ENCODE measurements at regions not wholly inside any gene's neighbourhood (a gene's known extent, or its start where the extent isn't known, plus 50 kb on each side); places are given as distances from the start of the nearest gene placed in this dataset.

- DNase-seq = no peak
Observed at GRCh38 chr5:9722601-9723180, 92.5 kb upstream of the TAS2R1 start.

- DNase-seq = no peak
Observed at GRCh38 chr5:9721161-9721560, 91.0 kb upstream of the TAS2R1 start.

GRCh38 chr5:9720361-9720760, 90.2 kb upstream of the TAS2R1 start:
- DNase-seq = no peak

- DNase-seq = no peak
Observed at GRCh38 chr5:9716838-9717281, 86.7 kb upstream of the TAS2R1 start.

GRCh38 chr5:9715891-9716335, 85.8 kb upstream of the TAS2R1 start:
- DNase-seq = peak; percentile 63

- DNase-seq = no peak
Observed at GRCh38 chr5:9713959-9714586, 83.9 kb upstream of the TAS2R1 start.

- peak; percentile 71 for DNase-seq
Observed at GRCh38 chr5:9713356-9713755, 83.2 kb upstream of the TAS2R1 start.

- DNase-seq = no peak
Observed at GRCh38 chr5:9712911-9713310, 82.8 kb upstream of the TAS2R1 start.

GRCh38 chr5:9712506-9712905, 82.4 kb upstream of the TAS2R1 start:
- no peak for DNase-seq

GRCh38 chr5:9710069-9710468, 79.9 kb upstream of the TAS2R1 start:
- DNase-seq = no peak

- DNase-seq = no peak
Observed at GRCh38 chr5:9707732-9708462, 77.7 kb upstream of the TAS2R1 start.

GRCh38 chr5:9699681-9700080, 69.5 kb upstream of the TAS2R1 start:
- no peak for DNase-seq

GRCh38 chr5:9698841-9699240, 68.7 kb upstream of the TAS2R1 start:
- DNase-seq = no peak

GRCh38 chr5:9698125-9698826, 68.1 kb upstream of the TAS2R1 start:
- DNase-seq = no peak

GRCh38 chr5:9692576-9692975, 62.4 kb upstream of the TAS2R1 start:
- no peak for DNase-seq

GRCh38 chr5:9691261-9691660, 61.1 kb upstream of the TAS2R1 start:
- no peak for DNase-seq

GRCh38 chr5:9690751-9691150, 60.6 kb upstream of the TAS2R1 start:
- DNase-seq = no peak

GRCh38 chr5:9686216-9686615, 56.1 kb upstream of the TAS2R1 start:
- DNase-seq = no peak

- DNase-seq = no peak
Observed at GRCh38 chr5:9681706-9682105, 51.6 kb upstream of the TAS2R1 start.

All from femur (tissue), 1 donor.